ENCODE measurements at regions not wholly inside any gene's neighbourhood (a gene's known extent, or its start where the extent isn't known, plus 50 kb on each side); places are given as distances from the start of the nearest gene placed in this dataset.

DNA sequence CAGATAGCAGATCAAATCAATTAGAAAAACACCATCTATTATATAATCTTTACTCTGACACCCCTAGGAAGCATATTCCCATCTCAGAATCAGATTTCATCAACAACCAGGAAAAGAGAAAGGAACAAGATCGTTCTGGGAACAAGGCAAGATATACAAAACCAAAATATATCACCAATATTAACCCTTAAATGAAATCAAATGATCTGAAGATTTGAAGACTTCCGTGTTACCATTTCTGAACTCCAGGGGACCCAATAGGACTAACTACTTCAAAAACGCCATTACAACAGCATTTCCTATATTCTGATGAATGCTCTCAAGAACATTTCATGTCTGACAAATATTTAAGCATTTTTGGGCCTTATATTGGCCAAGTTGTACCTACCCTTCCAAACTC lies 624.2 kb upstream of the ZFHX3 start:
- TF ChIP-seq, protein P1, sequence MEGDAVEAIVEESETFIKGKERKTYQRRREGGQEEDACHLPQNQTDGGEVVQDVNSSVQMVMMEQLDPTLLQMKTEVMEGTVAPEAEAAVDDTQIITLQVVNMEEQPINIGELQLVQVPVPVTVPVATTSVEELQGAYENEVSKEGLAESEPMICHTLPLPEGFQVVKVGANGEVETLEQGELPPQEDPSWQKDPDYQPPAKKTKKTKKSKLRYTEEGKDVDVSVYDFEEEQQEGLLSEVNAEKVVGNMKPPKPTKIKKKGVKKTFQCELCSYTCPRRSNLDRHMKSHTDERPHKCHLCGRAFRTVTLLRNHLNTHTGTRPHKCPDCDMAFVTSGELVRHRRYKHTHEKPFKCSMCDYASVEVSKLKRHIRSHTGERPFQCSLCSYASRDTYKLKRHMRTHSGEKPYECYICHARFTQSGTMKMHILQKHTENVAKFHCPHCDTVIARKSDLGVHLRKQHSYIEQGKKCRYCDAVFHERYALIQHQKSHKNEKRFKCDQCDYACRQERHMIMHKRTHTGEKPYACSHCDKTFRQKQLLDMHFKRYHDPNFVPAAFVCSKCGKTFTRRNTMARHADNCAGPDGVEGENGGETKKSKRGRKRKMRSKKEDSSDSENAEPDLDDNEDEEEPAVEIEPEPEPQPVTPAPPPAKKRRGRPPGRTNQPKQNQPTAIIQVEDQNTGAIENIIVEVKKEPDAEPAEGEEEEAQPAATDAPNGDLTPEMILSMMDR (conservative IDR thresholded peaks at IDR 0.05 in 1 of 2, IDR thresholded peaks at IDR 0.05 in 1 of 2; ENCODE audit: low read depth in 1 of 2, low read length in 2 of 2) = no peak
- no peak for TF ChIP-seq EZH2 (IDR thresholded peaks at IDR 0.05; ENCODE audit: low read length, missing control alignments)

Data from fibroblast of lung (primary cell).